ENCODE measurements at regions not wholly inside any gene's neighbourhood (a gene's known extent, or its start where the extent isn't known, plus 50 kb on each side); places are given as distances from the start of the nearest gene placed in this dataset.
"Not testable (repeated sequence)": the region's sequence is repeated elsewhere in the genome, so short reads cannot be mapped to it uniquely, and the experiment has no call there.

GRCh38 chr2:188788621-188789020, 185.6 kb upstream of the COL3A1 start:
- no peak for DNase-seq

- no peak for DNase-seq
These were observed 184.2 kb upstream of the COL3A1 start for GRCh38 chr2:188789951-188790350.

- DNase-seq: not testable (repeated sequence)
These were observed 179.7 kb upstream of the COL3A1 start for GRCh38 chr2:188794453-188794852.

GRCh38 chr2:188795762-188796161, 178.4 kb upstream of the COL3A1 start:
- no peak for DNase-seq

GRCh38 chr2:188797371-188797770, 176.8 kb upstream of the COL3A1 start:
- no peak for DNase-seq

GRCh38 chr2:188798159-188798558, 176.0 kb upstream of the COL3A1 start:
- no peak for DNase-seq

GRCh38 chr2:188805219-188805618, 169.0 kb upstream of the COL3A1 start:
- DNase-seq: no peak

GRCh38 chr2:188808947-188809355, 165.2 kb upstream of the COL3A1 start:
- no peak for DNase-seq

GRCh38 chr2:188810586-188810985, 163.6 kb upstream of the COL3A1 start:
- DNase-seq: no peak

- no peak for DNase-seq
These were observed 162.7 kb upstream of the COL3A1 start for GRCh38 chr2:188811522-188811921.

GRCh38 chr2:188813315-188813714, 160.9 kb upstream of the COL3A1 start:
- DNase-seq: no peak

- no peak for DNase-seq
These were observed 160.3 kb upstream of the COL3A1 start for GRCh38 chr2:188813857-188814256.

GRCh38 chr2:188819011-188819410, 155.2 kb upstream of the COL3A1 start:
- DNase-seq: no peak

- no peak for DNase-seq
These were observed 154.4 kb upstream of the COL3A1 start for GRCh38 chr2:188819792-188820191.

- DNase-seq: no peak
These were observed 153.6 kb upstream of the COL3A1 start for GRCh38 chr2:188820576-188820975.

GRCh38 chr2:188824125-188824524, 150.0 kb upstream of the COL3A1 start:
- DNase-seq: no peak

GRCh38 chr2:188833331-188833730, 140.8 kb upstream of the COL3A1 start:
- DNase-seq: no peak

GRCh38 chr2:188833799-188834198, 140.4 kb upstream of the COL3A1 start:
- DNase-seq: no peak

- no peak for DNase-seq
These were observed 139.2 kb upstream of the COL3A1 start for GRCh38 chr2:188835006-188835405.

GRCh38 chr2:188835821-188836220, 138.4 kb upstream of the COL3A1 start:
- no peak for DNase-seq

- DNase-seq: no peak
These were observed 128.5 kb upstream of the COL3A1 start for GRCh38 chr2:188845692-188846091.

GRCh38 chr2:188848887-188849435, 125.2 kb upstream of the COL3A1 start:
- DNase-seq: no peak

- DNase-seq: no peak
These were observed 123.4 kb upstream of the COL3A1 start for GRCh38 chr2:188850786-188851185.

- DNase-seq: no peak
These were observed 122.9 kb upstream of the COL3A1 start for GRCh38 chr2:188851311-188851710.

GRCh38 chr2:188851826-188852225, 122.3 kb upstream of the COL3A1 start:
- DNase-seq: no peak

- no peak for DNase-seq
These were observed 121.4 kb upstream of the COL3A1 start for GRCh38 chr2:188852772-188853171.

All from suppressor macrophage treated with lipopolysaccharide for 4 hours (primary cell).